ENCODE measurements at regions not wholly inside any gene's neighbourhood (a gene's known extent, or its start where the extent isn't known, plus 50 kb on each side); places are given as distances from the start of the nearest gene placed in this dataset.

GRCh38 chr20:54711071-54711470 is 235.7 kb downstream of the DOK5 start:
- TF ChIP-seq NFRKB (IDR thresholded peaks at IDR 0.05) = no peak
- no peak for TF ChIP-seq ARNT (IDR thresholded peaks at IDR 0.05)
- TF ChIP-seq LEF1 (IDR thresholded peaks at IDR 0.05; ENCODE audit: borderline replicate concordance) = no peak
- TF ChIP-seq FOXM1 (IDR thresholded peaks at IDR 0.05; ENCODE audit: borderline replicate concordance) = no peak
- no peak for TF ChIP-seq HDGF (IDR thresholded peaks at IDR 0.05; ENCODE audit: borderline replicate concordance)
- no peak for TF ChIP-seq ELF4 (IDR thresholded peaks at IDR 0.05)
- no peak for TF ChIP-seq L3MBTL2 (conservative IDR thresholded peaks at IDR 0.05)
- TF ChIP-seq SP1 (IDR thresholded peaks at IDR 0.05) = no peak
- no peak for TF ChIP-seq TARDBP (IDR thresholded peaks at IDR 0.05)
- no peak for TF ChIP-seq ZNF384 (IDR thresholded peaks at IDR 0.05)
- TF ChIP-seq BHLHE40 (IDR thresholded peaks at IDR 0.05; ENCODE audit: borderline replicate concordance) = no peak
- TF ChIP-seq CTBP1 (IDR thresholded peaks at IDR 0.05; ENCODE audit: borderline replicate concordance) = no peak
- no peak for TF ChIP-seq FOXA1 (IDR thresholded peaks at IDR 0.05)
- DNase-seq (ENCODE audit: extremely low spot score) = no peak
- POLR2A ChIA-PET = no interaction called here
- CTCF ChIA-PET = no interaction called here

- ChIA-PET CTCF (no interaction called here), POLR2A (no interaction called here)
- no peak for DNase-seq (ENCODE audit: extremely low spot score)
- TF ChIP-seq SP1 (IDR thresholded peaks at IDR 0.05) = no peak
- TF ChIP-seq FOXM1 (IDR thresholded peaks at IDR 0.05; ENCODE audit: borderline replicate concordance) = no peak
- TF ChIP-seq ELF4 (IDR thresholded peaks at IDR 0.05) = no peak
- no peak for TF ChIP-seq FOXK2 (IDR thresholded peaks at IDR 0.05)
- TF ChIP-seq L3MBTL2 (conservative IDR thresholded peaks at IDR 0.05) = no peak
- TF ChIP-seq FOXA1 (IDR thresholded peaks at IDR 0.05) = no peak
- no peak for TF ChIP-seq ARNT (IDR thresholded peaks at IDR 0.05)
- TF ChIP-seq ZNF384 (IDR thresholded peaks at IDR 0.05) = no peak
- TF ChIP-seq NFRKB (IDR thresholded peaks at IDR 0.05) = no peak
- TF ChIP-seq LEF1 (IDR thresholded peaks at IDR 0.05; ENCODE audit: borderline replicate concordance) = no peak
- TF ChIP-seq HDGF (IDR thresholded peaks at IDR 0.05; ENCODE audit: borderline replicate concordance) = no peak
- TF ChIP-seq BHLHE40 (IDR thresholded peaks at IDR 0.05; ENCODE audit: borderline replicate concordance) = no peak
- TF ChIP-seq PKNOX1 (IDR thresholded peaks at IDR 0.05) = no peak
- TF ChIP-seq TARDBP (IDR thresholded peaks at IDR 0.05) = no peak
Observed at GRCh38 chr20:54710341-54710740, 234.9 kb downstream of the DOK5 start.

- DNase-seq (ENCODE audit: extremely low spot score) = no peak
- ChIA-PET CTCF (no interaction called here), POLR2A (no interaction called here)
- TF ChIP-seq SP1 (IDR thresholded peaks at IDR 0.05) (no peak), TARDBP (IDR thresholded peaks at IDR 0.05) (no peak), LEF1 (IDR thresholded peaks at IDR 0.05; ENCODE audit: borderline replicate concordance) (no peak), ZNF384 (IDR thresholded peaks at IDR 0.05) (no peak), PKNOX1 (IDR thresholded peaks at IDR 0.05) (no peak), SUZ12 (IDR thresholded peaks at IDR 0.05) (no peak)
Observed at GRCh38 chr20:54708229-54708628, 232.8 kb downstream of the DOK5 start.

- POLR2A ChIA-PET = no interaction called here
Observed at GRCh38 chr20:54707801-54708200, 232.4 kb downstream of the DOK5 start.

GRCh38 chr20:54706581-54706980 is 231.2 kb downstream of the DOK5 start:
- no peak for TF ChIP-seq BHLHE40 (IDR thresholded peaks at IDR 0.05; ENCODE audit: borderline replicate concordance)
- TF ChIP-seq SUZ12 (IDR thresholded peaks at IDR 0.05) = no peak
- no peak for TF ChIP-seq FOXM1 (IDR thresholded peaks at IDR 0.05; ENCODE audit: borderline replicate concordance)
- no peak for TF ChIP-seq ARNT (IDR thresholded peaks at IDR 0.05)
- TF ChIP-seq FOXA1 (IDR thresholded peaks at IDR 0.05) = no peak
- no peak for TF ChIP-seq TARDBP (IDR thresholded peaks at IDR 0.05)
- TF ChIP-seq NFRKB (IDR thresholded peaks at IDR 0.05) = no peak
- TF ChIP-seq PKNOX1 (IDR thresholded peaks at IDR 0.05) = no peak
- no peak for TF ChIP-seq SP1 (IDR thresholded peaks at IDR 0.05)
- TF ChIP-seq FOXK2 (IDR thresholded peaks at IDR 0.05) = no peak
- TF ChIP-seq ELF4 (IDR thresholded peaks at IDR 0.05) = no peak
- TF ChIP-seq LEF1 (IDR thresholded peaks at IDR 0.05; ENCODE audit: borderline replicate concordance) = no peak
- TF ChIP-seq ZNF384 (IDR thresholded peaks at IDR 0.05) = no peak
- TF ChIP-seq CTBP1 (IDR thresholded peaks at IDR 0.05; ENCODE audit: borderline replicate concordance) = no peak
- no peak for TF ChIP-seq HDGF (IDR thresholded peaks at IDR 0.05; ENCODE audit: borderline replicate concordance)
- TF ChIP-seq L3MBTL2 (conservative IDR thresholded peaks at IDR 0.05) = no peak
- no peak for DNase-seq (ENCODE audit: extremely low spot score)
- ChIA-PET POLR2A (no interaction called here), CTCF (no interaction called here)

More at GRCh38 chr20:54707801-54708200, 232.4 kb downstream of the DOK5 start:
- CTCF ChIA-PET = no interaction called here
- TF ChIP-seq ELF4 (IDR thresholded peaks at IDR 0.05) (no peak), HDGF (IDR thresholded peaks at IDR 0.05; ENCODE audit: borderline replicate concordance) (no peak), SUZ12 (IDR thresholded peaks at IDR 0.05) (no peak), FOXM1 (IDR thresholded peaks at IDR 0.05; ENCODE audit: borderline replicate concordance) (no peak), ZNF384 (IDR thresholded peaks at IDR 0.05) (no peak), FOXK2 (IDR thresholded peaks at IDR 0.05) (no peak), BHLHE40 (IDR thresholded peaks at IDR 0.05; ENCODE audit: borderline replicate concordance) (no peak), LEF1 (IDR thresholded peaks at IDR 0.05; ENCODE audit: borderline replicate concordance) (no peak), CTBP1 (IDR thresholded peaks at IDR 0.05; ENCODE audit: borderline replicate concordance) (no peak), FOXA1 (IDR thresholded peaks at IDR 0.05) (no peak), ARNT (IDR thresholded peaks at IDR 0.05) (no peak), NFRKB (IDR thresholded peaks at IDR 0.05) (no peak), SP1 (IDR thresholded peaks at IDR 0.05) (no peak), L3MBTL2 (conservative IDR thresholded peaks at IDR 0.05) (no peak), TARDBP (IDR thresholded peaks at IDR 0.05) (no peak), PKNOX1 (IDR thresholded peaks at IDR 0.05) (no peak)
- DNase-seq (ENCODE audit: extremely low spot score) = no peak
